ENCODE measurements at regions not wholly inside any gene's neighbourhood (a gene's known extent, or its start where the extent isn't known, plus 50 kb on each side); places are given as distances from the start of the nearest gene placed in this dataset.

GRCh38 chr7:24039991-24040624 is 243.9 kb upstream of the NPY start:
- TF ChIP-seq CTCF (conservative IDR thresholded peaks at IDR 0.05; ENCODE audit: low read depth, low read length): no peak
- no peak for DNase-seq (ENCODE audit: low read depth)
- H3K4me3 ChIP-seq (ENCODE audit: low read depth, low read length): no peak overlapping the region

GRCh38 chr7:24042028-24042427 is 242.0 kb upstream of the NPY start:
- no peak for TF ChIP-seq CTCF (conservative IDR thresholded peaks at IDR 0.05; ENCODE audit: low read depth, low read length)
- H3K4me3 ChIP-seq (ENCODE audit: low read depth, low read length): no peak overlapping the region
- DNase-seq (ENCODE audit: low read depth): no peak

GRCh38 chr7:24049296-24049695 is 234.7 kb upstream of the NPY start:
- TF ChIP-seq CTCF (conservative IDR thresholded peaks at IDR 0.05; ENCODE audit: low read depth, low read length): no peak
- DNase-seq (ENCODE audit: low read depth): no peak
- H3K4me3 ChIP-seq (ENCODE audit: low read depth, low read length): no peak overlapping the region

- DNase-seq (ENCODE audit: low read depth): no peak
- no peak for TF ChIP-seq CTCF (conservative IDR thresholded peaks at IDR 0.05; ENCODE audit: low read depth, low read length)
- H3K4me3 ChIP-seq (ENCODE audit: low read depth, low read length): no peak overlapping the region
Observed at GRCh38 chr7:24050991-24051560, 232.9 kb upstream of the NPY start.

GRCh38 chr7:24051651-24052050 is 232.3 kb upstream of the NPY start:
- H3K4me3 ChIP-seq (ENCODE audit: low read depth, low read length): no peak overlapping the region
- no peak for TF ChIP-seq CTCF (conservative IDR thresholded peaks at IDR 0.05; ENCODE audit: low read depth, low read length)
- no peak for DNase-seq (ENCODE audit: low read depth)

GRCh38 chr7:24052572-24053260 is 231.3 kb upstream of the NPY start:
- H3K4me3 ChIP-seq (ENCODE audit: low read depth, low read length): no peak overlapping the region
- no peak for TF ChIP-seq CTCF (conservative IDR thresholded peaks at IDR 0.05; ENCODE audit: low read depth, low read length)
- no peak for DNase-seq (ENCODE audit: low read depth)

Measured in epithelial cell of proximal tubule (primary cell).